ENCODE measurements at regions not wholly inside any gene's neighbourhood (a gene's known extent, or its start where the extent isn't known, plus 50 kb on each side); places are given as distances from the start of the nearest gene placed in this dataset.

- TF ChIP-seq JUND (IDR thresholded peaks at IDR 0.05; ENCODE audit: low read depth) = no peak
- no peak for DNase-seq (ENCODE audit: low read depth in 1 of 2, low spot score in 1 of 2)
- in situ Hi-C loops (cut with HindIII; ENCODE audit: low pct_unique_long_range_greater_than_20kb, low sequenced_read_pairs) = no loop called here
Observed at GRCh38 chr1:30129421-30130055, 593.8 kb downstream of the MATN1 start.

- TF ChIP-seq JUND (IDR thresholded peaks at IDR 0.05; ENCODE audit: low read depth) = no peak
- no peak for DNase-seq (ENCODE audit: low read depth in 1 of 2, low spot score in 1 of 2)
- in situ Hi-C loops (cut with HindIII; ENCODE audit: low pct_unique_long_range_greater_than_20kb, low sequenced_read_pairs) = no loop called here
Observed at GRCh38 chr1:30129001-30129408, 594.4 kb downstream of the MATN1 start.

- DNase-seq (ENCODE audit: low read depth in 1 of 2, low spot score in 1 of 2) = no peak
- no peak for TF ChIP-seq JUND (IDR thresholded peaks at IDR 0.05; ENCODE audit: low read depth)
- in situ Hi-C loops (cut with HindIII; ENCODE audit: low pct_unique_long_range_greater_than_20kb, low sequenced_read_pairs) = no loop called here
Observed at GRCh38 chr1:30126848-30127247, 596.5 kb downstream of the MATN1 start.

- in situ Hi-C loops (cut with HindIII; ENCODE audit: low pct_unique_long_range_greater_than_20kb, low sequenced_read_pairs) = no loop called here
- DNase-seq (ENCODE audit: low read depth in 1 of 2, low spot score in 1 of 2) = no peak
- no peak for TF ChIP-seq JUND (IDR thresholded peaks at IDR 0.05; ENCODE audit: low read depth)
Observed at GRCh38 chr1:30125821-30126170, 597.6 kb downstream of the MATN1 start.

GRCh38 chr1:30125021-30125820 is 598.2 kb downstream of the MATN1 start:
- in situ Hi-C loops (cut with HindIII; ENCODE audit: low pct_unique_long_range_greater_than_20kb, low sequenced_read_pairs) = no loop called here
- no peak for TF ChIP-seq JUND (IDR thresholded peaks at IDR 0.05; ENCODE audit: low read depth)
- DNase-seq (ENCODE audit: low read depth in 1 of 2, low spot score in 1 of 2) = no peak

GRCh38 chr1:30123896-30124295 is 599.5 kb downstream of the MATN1 start:
- in situ Hi-C loops (cut with HindIII; ENCODE audit: low pct_unique_long_range_greater_than_20kb, low sequenced_read_pairs) = no loop called here
- DNase-seq (ENCODE audit: low read depth in 1 of 2, low spot score in 1 of 2) = no peak
- TF ChIP-seq JUND (IDR thresholded peaks at IDR 0.05; ENCODE audit: low read depth) = no peak

GRCh38 chr1:30123036-30123435 is 600.3 kb downstream of the MATN1 start:
- TF ChIP-seq JUND (IDR thresholded peaks at IDR 0.05; ENCODE audit: low read depth) = no peak
- in situ Hi-C loops (cut with HindIII; ENCODE audit: low pct_unique_long_range_greater_than_20kb, low sequenced_read_pairs) = no loop called here
- DNase-seq (ENCODE audit: low read depth in 1 of 2, low spot score in 1 of 2) = no peak

GRCh38 chr1:30120245-30121000 is 603.0 kb downstream of the MATN1 start:
- DNase-seq (ENCODE audit: low read depth in 1 of 2, low spot score in 1 of 2) = no peak
- no peak for TF ChIP-seq JUND (IDR thresholded peaks at IDR 0.05; ENCODE audit: low read depth)
- in situ Hi-C loops (cut with HindIII; ENCODE audit: low pct_unique_long_range_greater_than_20kb, low sequenced_read_pairs) = no loop called here

- in situ Hi-C loops (cut with HindIII; ENCODE audit: low pct_unique_long_range_greater_than_20kb, low sequenced_read_pairs) = no loop called here
- no peak for DNase-seq (ENCODE audit: low read depth in 1 of 2, low spot score in 1 of 2)
- no peak for TF ChIP-seq JUND (IDR thresholded peaks at IDR 0.05; ENCODE audit: low read depth)
Observed at GRCh38 chr1:30117685-30118084, 605.7 kb downstream of the MATN1 start.

GRCh38 chr1:30111431-30111830 is 612.0 kb downstream of the MATN1 start:
- peak; percentile 28 to 44 for DNase-seq (ENCODE audit: low read depth in 1 of 2, low spot score in 1 of 2)
- in situ Hi-C loops (cut with HindIII; ENCODE audit: low pct_unique_long_range_greater_than_20kb, low sequenced_read_pairs) = no loop called here
- no peak for TF ChIP-seq JUND (IDR thresholded peaks at IDR 0.05; ENCODE audit: low read depth)

- TF ChIP-seq JUND (IDR thresholded peaks at IDR 0.05; ENCODE audit: low read depth) = no peak
- in situ Hi-C loops (cut with HindIII; ENCODE audit: low pct_unique_long_range_greater_than_20kb, low sequenced_read_pairs) = no loop called here
- DNase-seq (ENCODE audit: low read depth in 1 of 2, low spot score in 1 of 2) = no peak
Observed at GRCh38 chr1:30110846-30111245, 612.5 kb downstream of the MATN1 start.

GRCh38 chr1:30109853-30110252 is 613.5 kb downstream of the MATN1 start:
- in situ Hi-C loops (cut with HindIII; ENCODE audit: low pct_unique_long_range_greater_than_20kb, low sequenced_read_pairs) = no loop called here
- DNase-seq (ENCODE audit: low read depth in 1 of 2, low spot score in 1 of 2) = no peak

GRCh38 chr1:30108186-30108585 is 615.2 kb downstream of the MATN1 start:
- DNase-seq (ENCODE audit: low read depth in 1 of 2, low spot score in 1 of 2) = no peak

More at GRCh38 chr1:30109853-30110252, 613.5 kb downstream of the MATN1 start:
- no peak for TF ChIP-seq JUND (IDR thresholded peaks at IDR 0.05; ENCODE audit: low read depth)

More at GRCh38 chr1:30108186-30108585, 615.2 kb downstream of the MATN1 start:
- TF ChIP-seq JUND (IDR thresholded peaks at IDR 0.05; ENCODE audit: low read depth) = no peak
- in situ Hi-C loops (cut with HindIII; ENCODE audit: low pct_unique_long_range_greater_than_20kb, low sequenced_read_pairs) = no loop called here

Data from T47D (cell line).